GM12872 (cell line): ENCODE measurements at regions not wholly inside any gene's neighbourhood (a gene's known extent, or its start where the extent isn't known, plus 50 kb on each side); places are given as distances from the start of the nearest gene placed in this dataset.

Source experiments
- TF ChIP-seq, protein P1 (sequence below): IDR thresholded peaks from 3 replicates; pipeline ENCODE4 v1.5.1; 2011; ENCODE audit warnings: low read depth, mild to moderate bottlenecking, low read length, moderate library complexity; ENCODE audit not compliant: insufficient read depth

DNA sequence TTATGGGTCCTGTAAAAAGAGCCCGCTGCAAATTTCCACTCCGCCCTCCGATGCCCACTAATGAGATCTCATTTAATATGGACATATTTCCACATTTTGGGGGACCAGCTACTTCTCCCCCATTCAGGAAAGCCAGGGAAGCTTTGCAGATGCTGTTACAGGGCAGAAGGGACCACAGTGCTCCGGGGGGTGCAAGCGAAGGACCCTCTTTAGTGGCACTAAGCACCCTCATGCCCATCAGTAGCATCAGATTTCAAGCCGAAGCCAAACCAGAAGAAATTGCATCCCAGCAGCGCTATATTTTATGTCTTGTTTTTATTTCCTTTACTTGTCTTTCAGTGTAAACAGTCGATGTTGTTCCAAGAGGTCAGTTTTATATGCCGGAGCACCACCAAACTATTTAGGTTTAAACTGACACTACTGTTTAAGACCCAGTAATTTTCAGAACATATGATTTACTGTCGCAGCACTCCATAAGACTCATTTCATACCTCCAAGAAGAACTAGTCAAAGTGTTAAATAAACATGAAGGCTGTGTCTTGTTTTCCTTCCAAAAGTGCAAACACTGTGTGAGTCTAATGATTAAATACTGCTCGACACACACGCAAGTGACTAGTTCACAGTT is 122.2 kb upstream of the MGMT start:
- TF ChIP-seq, protein P1, sequence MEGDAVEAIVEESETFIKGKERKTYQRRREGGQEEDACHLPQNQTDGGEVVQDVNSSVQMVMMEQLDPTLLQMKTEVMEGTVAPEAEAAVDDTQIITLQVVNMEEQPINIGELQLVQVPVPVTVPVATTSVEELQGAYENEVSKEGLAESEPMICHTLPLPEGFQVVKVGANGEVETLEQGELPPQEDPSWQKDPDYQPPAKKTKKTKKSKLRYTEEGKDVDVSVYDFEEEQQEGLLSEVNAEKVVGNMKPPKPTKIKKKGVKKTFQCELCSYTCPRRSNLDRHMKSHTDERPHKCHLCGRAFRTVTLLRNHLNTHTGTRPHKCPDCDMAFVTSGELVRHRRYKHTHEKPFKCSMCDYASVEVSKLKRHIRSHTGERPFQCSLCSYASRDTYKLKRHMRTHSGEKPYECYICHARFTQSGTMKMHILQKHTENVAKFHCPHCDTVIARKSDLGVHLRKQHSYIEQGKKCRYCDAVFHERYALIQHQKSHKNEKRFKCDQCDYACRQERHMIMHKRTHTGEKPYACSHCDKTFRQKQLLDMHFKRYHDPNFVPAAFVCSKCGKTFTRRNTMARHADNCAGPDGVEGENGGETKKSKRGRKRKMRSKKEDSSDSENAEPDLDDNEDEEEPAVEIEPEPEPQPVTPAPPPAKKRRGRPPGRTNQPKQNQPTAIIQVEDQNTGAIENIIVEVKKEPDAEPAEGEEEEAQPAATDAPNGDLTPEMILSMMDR = no peak

DNA sequence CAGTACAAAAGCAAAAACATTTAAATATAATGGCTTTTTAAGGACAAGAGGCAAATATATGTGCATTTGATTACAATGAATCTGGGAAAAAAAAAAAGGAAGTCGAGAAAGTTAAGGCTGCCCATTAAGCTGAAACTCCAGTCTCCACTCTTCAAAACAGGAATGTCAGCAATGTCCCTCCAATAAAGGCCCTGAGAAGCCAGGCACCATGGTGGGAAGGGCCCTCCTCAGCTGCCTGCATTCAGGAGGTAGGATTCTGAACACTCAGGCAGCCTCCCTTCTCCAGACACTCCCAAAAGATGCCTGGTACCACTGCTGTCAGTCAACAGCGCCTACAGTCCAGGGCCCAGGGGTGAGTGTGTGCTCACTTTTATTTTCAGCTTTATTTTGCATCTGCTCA is 121.3 kb upstream of the MGMT start:
- TF ChIP-seq, protein P1 = no peak

DNA sequence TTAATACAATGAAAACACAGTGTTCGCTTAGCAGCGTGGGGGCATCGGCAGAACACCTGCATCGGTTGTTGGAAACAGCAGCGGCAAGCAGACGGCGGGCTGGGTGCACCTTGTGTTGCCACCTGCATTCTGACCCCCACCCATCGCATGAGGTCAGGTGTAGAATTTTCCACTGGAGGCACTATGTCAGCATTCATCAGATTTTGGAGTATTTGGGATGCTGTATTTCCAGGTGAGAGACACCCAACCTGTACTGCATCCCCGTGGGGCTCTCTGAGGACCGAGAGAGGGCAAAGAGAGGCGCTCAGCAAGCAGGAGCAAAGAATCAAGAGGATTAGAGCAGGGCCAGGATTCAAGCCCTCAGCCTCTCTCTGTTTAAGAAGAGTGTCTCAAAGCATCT is 116.4 kb upstream of the MGMT start:
- TF ChIP-seq, protein P1 = no peak

DNA sequence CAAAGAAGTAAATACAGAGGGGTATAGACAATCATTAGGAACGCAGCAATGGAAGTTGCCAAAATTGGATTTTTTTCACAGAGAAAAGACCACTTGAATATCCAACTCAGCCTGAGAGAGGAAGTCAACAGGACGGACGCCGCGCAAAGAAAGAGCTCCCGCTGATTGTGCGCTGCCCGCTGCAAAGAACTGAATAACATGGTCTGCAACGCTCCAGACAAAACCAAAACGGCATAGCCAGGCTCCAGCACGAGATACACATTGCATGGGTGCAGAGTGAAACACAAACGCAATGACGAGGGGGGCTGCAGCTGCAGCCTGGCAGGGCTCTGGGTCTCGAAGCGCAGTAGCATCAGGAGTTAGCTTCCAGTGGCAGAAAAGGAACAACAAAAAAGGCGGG is 113.9 kb upstream of the MGMT start:
- TF ChIP-seq, protein P1 = no peak

DNA sequence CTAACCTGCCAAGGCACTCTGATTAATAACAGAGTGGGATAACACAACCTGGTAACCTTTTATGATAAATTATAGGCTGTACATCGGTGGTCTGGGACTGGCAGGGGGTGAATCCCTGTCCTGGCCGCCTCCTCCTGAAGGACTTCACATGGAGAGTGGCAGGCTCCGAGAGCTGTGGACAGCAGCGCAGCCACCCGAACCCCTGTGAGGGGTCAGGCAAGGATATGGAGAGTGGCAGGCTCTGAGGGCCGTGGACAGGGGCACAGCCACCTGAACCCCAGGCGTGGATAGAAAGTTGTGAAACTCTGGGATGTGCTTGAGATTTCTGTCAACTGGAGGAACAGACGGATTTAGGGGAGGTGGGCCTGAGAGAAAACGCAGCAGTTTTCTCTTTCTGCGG is 107.0 kb upstream of the MGMT start:
- TF ChIP-seq, protein P1 = no peak

DNA sequence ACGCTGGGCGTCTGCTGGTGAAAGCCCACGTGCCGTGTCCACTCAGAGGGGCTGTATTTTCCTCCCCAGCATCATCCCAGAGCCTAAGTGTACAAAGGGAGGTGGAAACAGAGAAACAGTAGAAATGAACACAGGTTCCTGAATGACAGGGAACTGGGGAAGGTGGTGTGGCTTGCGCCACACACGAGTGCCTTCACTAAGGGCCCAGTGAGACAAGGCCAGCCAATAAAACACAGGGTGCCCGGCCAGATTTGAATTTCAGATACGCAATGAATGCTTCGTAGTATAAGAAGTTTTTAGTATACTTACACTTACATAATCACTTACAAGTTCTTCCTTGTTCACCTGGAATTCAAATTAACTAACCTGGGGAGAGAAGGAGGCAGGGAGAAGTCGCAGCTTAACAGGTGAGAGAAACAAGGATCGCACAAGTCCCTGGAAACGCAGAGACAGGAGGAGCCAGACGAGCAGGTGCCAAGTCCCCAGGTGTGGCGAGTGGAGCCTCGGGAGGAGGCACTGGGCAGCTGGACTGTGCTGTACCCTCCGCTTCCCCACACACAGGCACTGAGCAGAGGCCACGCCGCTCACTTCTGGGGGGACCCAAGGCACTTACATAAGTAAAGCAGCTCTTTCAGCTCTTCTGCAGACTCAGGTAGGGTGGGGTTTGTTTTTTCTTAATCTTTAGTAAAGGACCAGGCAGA is 105.2 kb upstream of the MGMT start:
- TF ChIP-seq, protein P1 = no peak

DNA sequence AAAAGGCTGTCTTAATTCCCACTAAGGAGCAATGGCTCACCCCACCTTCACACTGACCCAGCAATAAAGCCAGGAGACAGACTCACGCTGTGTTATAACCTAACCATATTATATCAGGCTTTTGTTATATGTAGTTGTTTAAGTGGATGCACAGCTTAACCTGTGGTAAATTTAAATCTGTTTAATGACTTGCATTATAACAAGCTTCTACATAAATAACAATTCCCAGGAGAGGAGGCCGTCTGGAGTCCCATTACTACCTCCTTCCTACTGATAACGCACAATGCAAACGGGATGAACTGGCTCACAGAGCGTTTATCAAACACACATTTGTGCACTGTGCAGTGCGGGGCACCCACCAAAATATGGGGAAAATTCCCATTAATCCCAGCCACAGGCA is 102.1 kb upstream of the MGMT start:
- TF ChIP-seq, protein P1 = no peak
